NCI-H2029 (cell line): ENCODE measurements at regions not wholly inside any gene's neighbourhood (a gene's known extent, or its start where the extent isn't known, plus 50 kb on each side); places are given as distances from the start of the nearest gene placed in this dataset.

ENCODE experiments used
- DNase-seq: peaks from one replicate; lab custom pipeline; 2025; lab: John Stamatoyannopoulos, UW

GRCh38 chr3:30355622-30356021 is 250.8 kb upstream of the TGFBR2 start:
- DNase-seq = no peak

GRCh38 chr3:30356866-30357753 is 249.3 kb upstream of the TGFBR2 start:
- DNase-seq = no peak

GRCh38 chr3:30357897-30358296 is 248.5 kb upstream of the TGFBR2 start:
- DNase-seq = no peak

DNA sequence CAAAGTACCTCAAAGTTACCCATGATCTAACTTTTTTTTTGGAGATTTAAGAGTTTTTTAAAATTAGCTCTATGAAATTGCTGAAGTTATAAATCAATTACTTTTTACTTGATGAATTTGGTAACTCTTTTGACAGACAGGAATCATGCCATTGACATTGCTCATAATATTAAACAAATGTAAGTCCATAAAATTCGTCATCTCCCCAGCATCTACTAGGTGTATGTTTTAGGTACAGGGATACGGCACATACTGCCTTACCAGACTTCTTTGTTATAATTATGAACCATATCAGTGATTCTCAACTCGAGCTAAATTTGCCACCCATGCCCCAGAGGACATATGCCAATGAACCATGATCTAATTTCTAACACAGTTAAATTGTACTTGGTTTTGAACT is 247.5 kb upstream of the TGFBR2 start:
- DNase-seq = no peak

DNA sequence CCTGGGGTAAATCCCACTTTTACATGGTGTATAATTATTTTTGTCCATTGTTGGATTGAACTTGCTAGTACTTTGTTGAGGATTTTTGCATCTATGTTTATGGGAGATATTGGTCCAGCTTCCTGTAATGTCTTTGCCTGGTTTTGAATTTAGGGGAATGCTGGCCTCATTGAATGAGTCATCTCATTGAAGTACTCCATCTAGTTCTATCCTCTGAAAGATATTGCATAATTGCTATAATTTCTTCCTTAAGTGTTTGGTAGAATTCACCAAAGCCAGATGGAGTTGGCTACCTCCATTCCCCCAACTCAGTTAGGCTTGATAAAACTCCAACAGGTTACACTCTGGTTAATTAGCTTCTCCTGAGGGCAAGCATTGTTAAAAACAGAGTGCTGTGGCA is 237.4 kb upstream of the TGFBR2 start:
- no peak for DNase-seq

DNA sequence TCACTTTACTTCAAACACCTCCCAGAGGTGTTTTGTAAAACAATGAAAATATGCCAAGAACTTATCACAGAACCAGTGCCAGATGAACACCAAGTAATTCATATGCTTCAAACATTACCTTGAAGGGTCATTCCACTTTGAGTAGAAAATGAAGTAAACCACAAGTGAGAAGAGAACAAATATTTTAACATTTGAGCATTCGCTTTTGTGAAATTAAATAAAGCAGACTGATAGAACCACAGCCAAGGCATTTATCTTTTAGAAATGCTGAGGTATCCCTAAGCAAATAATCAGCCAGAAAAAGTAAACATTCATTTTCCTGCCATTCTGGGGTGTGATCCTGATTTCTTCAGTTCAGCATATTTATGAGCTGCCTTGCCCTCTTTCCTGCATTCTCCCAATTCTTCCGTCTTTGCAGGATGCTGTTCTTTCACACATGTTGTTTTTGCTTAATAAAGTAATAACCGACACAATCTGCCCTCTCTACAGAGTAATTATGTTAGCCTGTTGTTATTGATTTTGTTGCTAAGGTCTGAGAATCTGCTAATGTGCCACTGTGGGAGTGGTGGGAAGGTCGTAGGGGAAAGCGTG is 235.6 kb upstream of the TGFBR2 start:
- no peak for DNase-seq

- no peak for DNase-seq
Measured at GRCh38 chr3:30372837-30373236, 233.6 kb upstream of the TGFBR2 start.

DNA sequence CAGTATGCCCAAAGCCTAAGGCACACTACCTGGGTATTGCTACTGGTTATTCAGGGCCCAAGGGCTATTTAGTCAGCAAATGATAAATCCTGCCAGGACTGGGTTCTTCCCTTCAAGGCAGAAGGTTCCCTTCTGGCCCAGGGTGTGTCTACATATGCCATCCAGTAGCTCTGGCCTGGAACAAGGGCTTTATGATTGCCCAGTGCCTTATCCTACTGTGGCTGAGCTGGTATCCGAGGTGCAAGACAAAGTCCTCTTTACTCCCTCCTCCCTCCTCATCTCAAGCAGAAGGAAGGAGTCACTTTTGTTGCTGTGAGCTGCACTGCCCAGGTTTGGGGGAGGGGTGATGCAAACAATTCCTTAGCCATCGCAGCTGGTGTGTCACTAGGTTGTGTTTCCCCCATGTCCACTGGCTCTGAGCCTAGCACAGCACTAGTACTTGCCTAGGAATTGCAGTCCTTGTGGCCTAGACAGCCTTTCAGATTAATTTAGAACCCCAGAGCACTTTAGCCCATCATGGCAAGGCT is 221.8 kb upstream of the TGFBR2 start:
- DNase-seq = no peak

DNA sequence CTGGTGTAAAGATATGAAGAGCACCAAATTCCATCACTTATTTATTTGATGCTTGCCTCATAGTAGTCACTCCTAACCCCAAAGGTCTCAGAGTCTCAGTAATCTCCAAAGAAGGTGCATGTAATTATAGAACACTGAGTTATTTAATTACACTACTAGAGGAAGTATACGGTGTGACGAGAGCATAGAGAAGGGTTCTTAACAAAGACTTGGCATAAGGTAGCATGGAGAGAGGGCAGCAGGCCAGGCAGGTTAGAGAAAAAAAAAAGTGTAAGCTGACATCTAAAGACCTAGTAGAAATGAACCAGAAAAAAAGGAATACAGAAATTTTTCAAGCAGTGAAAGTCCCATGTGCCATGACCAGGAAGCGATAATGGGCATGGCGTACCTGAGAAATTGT is 213.3 kb upstream of the TGFBR2 start:
- peak; percentile 16 for DNase-seq

GRCh38 chr3:30397030-30397429 is 209.4 kb upstream of the TGFBR2 start:
- DNase-seq = no peak

- no peak for DNase-seq
Measured at GRCh38 chr3:30399394-30400181, 206.8 kb upstream of the TGFBR2 start.

DNA sequence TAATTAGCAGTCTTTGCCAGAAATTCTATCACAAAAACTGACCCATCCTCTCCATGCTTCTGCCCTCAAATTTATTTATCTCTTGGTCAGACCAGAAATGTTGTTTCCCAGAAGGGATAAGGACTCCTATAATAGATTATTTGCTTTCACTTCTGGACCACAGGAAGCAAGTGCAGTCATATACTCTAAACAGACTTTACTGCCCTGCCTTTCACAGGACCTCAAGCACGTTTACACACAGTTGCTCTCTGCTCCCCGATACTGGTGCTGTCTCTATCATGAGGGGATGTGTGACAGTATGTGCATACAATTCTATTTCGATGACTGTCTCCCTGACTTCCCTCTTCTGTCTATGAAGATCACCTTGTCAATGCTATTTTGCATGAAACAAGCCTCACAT is 205.5 kb upstream of the TGFBR2 start:
- no peak for DNase-seq

DNA sequence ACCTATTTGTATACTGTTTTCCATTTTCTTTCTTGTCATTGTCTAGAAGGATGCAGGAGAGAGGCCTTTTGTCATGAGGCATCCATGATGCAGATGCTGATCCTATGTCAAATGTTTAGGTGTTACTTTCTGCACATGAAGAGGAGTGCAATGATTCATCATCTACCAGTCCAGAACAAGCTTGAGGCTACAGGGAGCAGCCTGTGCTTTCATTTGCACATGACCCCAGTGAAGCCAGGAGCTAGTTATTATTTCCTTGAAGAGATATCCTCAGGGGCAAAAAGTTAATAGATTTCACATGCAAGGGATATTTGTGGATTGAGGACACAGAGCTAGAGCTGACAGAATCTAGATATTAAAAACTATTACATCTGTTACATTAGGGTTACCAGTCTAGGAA is 204.4 kb upstream of the TGFBR2 start:
- DNase-seq = no peak

GRCh38 chr3:30407651-30408050 is 198.8 kb upstream of the TGFBR2 start:
- DNase-seq = no peak

DNA sequence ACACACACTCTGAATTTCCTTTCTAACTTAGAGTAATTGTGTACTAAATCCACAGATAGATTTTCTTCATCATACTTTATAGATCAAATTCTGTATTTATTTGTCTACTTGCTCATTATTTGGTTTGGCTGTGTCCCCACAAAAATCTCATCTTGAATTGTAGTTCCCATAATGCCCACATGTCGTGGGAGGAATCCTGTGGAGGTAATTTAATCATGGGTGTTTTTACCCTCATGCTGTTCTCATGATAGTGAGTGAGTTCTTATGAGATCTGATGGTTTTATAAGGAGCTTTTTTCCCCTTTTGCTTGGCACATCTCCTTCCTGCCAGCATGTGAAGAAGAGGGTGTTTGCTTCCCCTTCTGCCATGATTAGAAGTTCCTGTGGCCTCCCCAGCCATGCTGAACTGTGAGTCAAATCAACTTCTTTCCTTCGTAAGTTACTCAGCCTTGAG is 198.3 kb upstream of the TGFBR2 start:
- peak; percentile 59 for DNase-seq

GRCh38 chr3:30418443-30418842 is 188.0 kb upstream of the TGFBR2 start:
- no peak for DNase-seq

DNA sequence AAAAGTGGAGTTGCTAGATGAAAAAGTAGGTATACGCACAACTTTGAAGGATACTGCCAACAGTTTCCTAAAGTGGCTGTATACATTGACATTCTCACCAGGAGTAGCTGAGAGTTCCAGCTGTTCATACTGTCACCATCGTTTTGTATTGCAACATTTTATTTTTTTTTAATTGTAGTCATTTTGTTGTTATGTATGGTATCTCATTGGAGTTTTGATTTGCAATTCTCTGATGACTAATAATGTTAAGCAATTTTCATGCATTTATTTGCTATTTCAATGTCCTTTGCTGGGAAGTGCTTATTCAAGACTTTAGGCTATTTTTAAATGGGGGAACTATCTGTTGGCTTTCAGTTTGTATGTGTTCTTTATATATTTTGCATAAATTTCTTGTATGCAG is 185.1 kb upstream of the TGFBR2 start:
- no peak for DNase-seq

DNA sequence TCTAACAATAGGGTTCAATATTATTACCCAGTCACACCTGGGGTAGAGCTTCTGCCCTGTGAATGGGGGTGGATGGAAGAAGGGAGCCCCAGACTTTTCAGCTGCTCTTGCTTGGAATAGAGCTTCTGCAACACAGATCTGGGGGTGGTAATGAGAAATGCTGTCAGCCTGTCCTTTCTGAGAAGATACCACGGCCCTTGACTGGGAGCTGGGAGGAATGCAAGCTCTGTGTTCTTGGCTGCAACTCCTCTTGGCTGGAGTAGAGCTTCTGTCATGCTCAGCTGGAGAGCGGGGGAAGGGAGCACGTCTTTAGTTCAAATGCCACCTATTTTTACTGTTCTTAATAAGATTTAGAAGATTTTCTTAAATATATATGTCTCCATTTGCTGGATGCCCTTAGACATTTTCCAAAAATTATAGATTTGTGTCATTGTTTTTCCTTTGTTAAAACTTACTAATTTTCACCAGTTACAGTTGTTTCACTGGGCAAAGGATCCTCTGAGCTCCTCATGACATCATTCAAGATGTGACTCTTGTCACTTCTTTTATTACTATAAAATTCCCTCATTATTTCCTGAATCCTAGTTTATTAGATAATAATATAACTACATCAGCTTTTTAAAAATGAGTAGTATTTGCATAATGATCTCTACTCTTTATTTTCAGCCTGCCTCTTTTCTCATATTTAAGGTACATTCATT is 180.0 kb upstream of the TGFBR2 start:
- DNase-seq = no peak

DNA sequence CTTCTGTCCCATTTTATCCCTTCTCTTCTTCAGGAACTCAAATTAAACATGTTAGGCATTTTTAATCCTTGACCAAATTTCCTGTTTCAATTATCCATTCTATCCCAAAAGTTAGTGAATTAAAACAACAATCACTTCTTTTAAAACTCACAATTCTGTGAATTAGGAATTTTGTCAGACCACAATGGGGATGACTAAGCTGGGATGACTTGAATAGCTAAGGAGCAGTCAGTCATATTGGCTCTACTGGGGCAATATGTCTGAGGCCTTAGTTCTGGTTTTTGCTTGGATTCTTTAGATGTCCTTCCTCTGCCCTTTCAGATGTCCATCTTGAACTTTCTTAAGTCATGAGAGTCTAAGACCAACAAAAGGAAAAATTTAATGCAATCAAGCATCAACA is 178.2 kb upstream of the TGFBR2 start:
- DNase-seq = no peak

DNA sequence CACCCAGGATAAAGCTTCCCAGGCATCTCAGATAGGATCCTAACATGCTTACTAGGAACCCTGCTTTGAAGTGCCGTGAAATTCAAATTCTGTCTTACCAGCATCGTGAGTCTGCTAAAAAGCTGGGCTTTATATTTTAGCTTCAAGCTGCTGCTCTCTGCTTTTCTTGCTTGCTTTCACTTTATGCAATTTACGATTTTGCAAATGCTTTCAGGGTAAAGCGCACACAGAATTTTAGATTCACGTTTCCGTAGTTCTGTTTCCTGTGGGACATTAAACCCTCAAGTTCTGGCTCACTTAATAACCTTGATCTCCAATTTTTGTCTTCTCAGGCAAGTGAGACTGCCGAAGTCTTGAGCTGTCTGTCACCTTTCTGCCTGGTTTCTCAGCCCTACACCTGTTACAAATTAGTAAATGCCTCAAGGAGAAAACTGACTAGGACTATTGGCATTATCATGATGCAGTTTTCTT is 170.5 kb upstream of the TGFBR2 start:
- DNase-seq = no peak

GRCh38 chr3:30437171-30437601 is 169.2 kb upstream of the TGFBR2 start:
- DNase-seq = no peak

GRCh38 chr3:30438126-30438525 is 168.3 kb upstream of the TGFBR2 start:
- DNase-seq = no peak
